A673 (cell line): ENCODE measurements at regions not wholly inside any gene's neighbourhood (a gene's known extent, or its start where the extent isn't known, plus 50 kb on each side); places are given as distances from the start of the nearest gene placed in this dataset.

Experiments
- BruUV-seq: library from RNA; stranded (reverse); fragments of 400-500 nt; replicated peaks from 2 replicates; lab custom pipeline; 2021; lab: Mats Ljungman, UMichigan
- CTCF ChIA-PET: fragments of 300-600 bp; sonication (Branson Sonifier 250); formaldehyde crosslinking; loops from one replicate; lab custom pipeline; 2022; ENCODE audit warnings: antibody characterized with exemption; lab: Charles Lee
- POLR2A ChIA-PET: fragments of 300-600 bp; sonication (Branson Sonifier 250); formaldehyde crosslinking; loops from one replicate; lab custom pipeline; 2022; ENCODE audit warnings: antibody characterized with exemption; ENCODE audit not compliant: low non-redundant PET; lab: Charles Lee
- DNase-seq: peaks from one replicate; pipeline ENCODE4 v3.0.0-alpha.2; 2015; ENCODE audit warnings: low spot score
- H3K27ac ChIP-seq: fragments of 200-600 bp; sonication (generic); 2 replicates; pipeline ENCODE4 v1.5.1; 2016; ENCODE audit warnings: mixed run types, low read depth, mild to moderate bottlenecking, mixed read lengths, antibody characterized with exemption, low read length; ENCODE audit not compliant: poor library complexity, severe bottlenecking
- H3K27me3 ChIP-seq: fragments of 200-600 bp; sonication (generic); replicated peaks from 2 replicates; pipeline ENCODE4 v1.6.1; 2017; ENCODE audit warnings: mixed run types, low read depth, mild to moderate bottlenecking, mixed read lengths, antibody characterized with exemption, low read length; ENCODE audit not compliant: insufficient read depth, poor library complexity
- H3K36me3 ChIP-seq: fragments of 200-600 bp; sonication (generic); 2 replicates; pipeline ENCODE4 v1.6.1; 2016; ENCODE audit warnings: mixed run types, mild to moderate bottlenecking, mixed read lengths, antibody characterized with exemption, low read length; ENCODE audit not compliant: insufficient read depth, poor library complexity, severe bottlenecking
- H3K4me1 ChIP-seq: fragments of 200-600 bp; sonication (generic); 2 replicates; pipeline ENCODE4 v1.6.1; 2017; ENCODE audit warnings: mixed run types, mild to moderate bottlenecking, mixed read lengths, antibody characterized with exemption, low read length; ENCODE audit not compliant: insufficient read depth, poor library complexity, severe bottlenecking
- H3K4me3 ChIP-seq: fragments of 200-600 bp; sonication (generic); 2 replicates; pipeline ENCODE4 v1.5.1; 2016; ENCODE audit warnings: low read depth, mixed run types, mild to moderate bottlenecking, mixed read lengths, low read length; ENCODE audit not compliant: poor library complexity, severe bottlenecking
- H3K9me3 ChIP-seq: fragments of 200-600 bp; sonication (generic); 2 replicates; pipeline ENCODE4 v1.6.1; 2016; ENCODE audit warnings: mixed run types, low read depth, mild to moderate bottlenecking, mixed read lengths, antibody characterized with exemption, low read length; ENCODE audit not compliant: poor library complexity, severe bottlenecking
- EZH2 ChIP-seq: fragments of 200-600 bp; sonication (generic); IDR thresholded peaks from 2 replicates; pipeline ENCODE4 v1.6.1; 2017; ENCODE audit warnings: borderline replicate concordance, low read depth, mild to moderate bottlenecking, mixed read lengths, antibody characterized with exemption, low read length; ENCODE audit not compliant: poor library complexity, severe bottlenecking
- intact Hi-C: fragments of 100-400 bp; cut with micrococcal nuclease; formaldehyde crosslinking; loops from one replicate; pipeline ENCODE4 v1.10.0; 2022; ENCODE audit not compliant: unreplicated experiment
- TF ChIP-seq, protein P1 (sequence below): fragments of 300-800, 200-600 bp; sonication (generic); conservative IDR thresholded peaks from 2 replicates; pipeline ENCODE4 v1.5.1; 2017; ENCODE audit warnings: low read depth, mild to moderate bottlenecking, antibody characterized with exemption, low read length, moderate library complexity, mixed read lengths

DNA sequence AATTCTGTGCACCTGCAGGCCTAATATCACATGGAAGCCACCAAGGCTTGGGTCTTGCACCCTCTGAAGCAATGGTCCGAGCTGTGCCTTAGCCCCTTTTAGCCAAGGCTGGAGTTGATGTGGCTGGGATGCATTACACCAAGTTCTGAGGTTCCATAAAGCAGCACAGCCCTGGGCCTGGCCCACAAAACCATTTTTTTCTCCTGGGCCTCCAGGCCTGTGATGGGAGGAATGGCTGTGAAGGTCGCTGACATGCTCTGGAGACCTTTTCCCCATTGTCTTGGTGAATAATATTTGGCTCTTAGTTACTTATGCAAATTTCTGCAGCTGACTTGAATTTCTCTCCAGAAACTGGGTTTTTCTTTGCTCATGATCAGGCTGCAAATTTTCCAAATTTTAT is 167.3 kb downstream of the HTR1A start:
- Histone ChIP-seq H3K36me3 (no peaks in the 10 kb centered on the region), H3K4me3 (no peak overlapping the region), H3K4me1 (no peaks in the 10 kb centered on the region), H3K27ac (no peak overlapping the region), H3K9me3 (no peaks in the 10 kb centered on the region), H3K27me3 (no peaks in the 10 kb centered on the region)
- ChIA-PET CTCF (no interaction called here), POLR2A (no interaction called here)
- no TSS peak for BruUV-seq
- no peak for DNase-seq
- intact Hi-C loops: no loop called here
- TF ChIP-seq EZH2: no peak
- TF ChIP-seq, protein P1, sequence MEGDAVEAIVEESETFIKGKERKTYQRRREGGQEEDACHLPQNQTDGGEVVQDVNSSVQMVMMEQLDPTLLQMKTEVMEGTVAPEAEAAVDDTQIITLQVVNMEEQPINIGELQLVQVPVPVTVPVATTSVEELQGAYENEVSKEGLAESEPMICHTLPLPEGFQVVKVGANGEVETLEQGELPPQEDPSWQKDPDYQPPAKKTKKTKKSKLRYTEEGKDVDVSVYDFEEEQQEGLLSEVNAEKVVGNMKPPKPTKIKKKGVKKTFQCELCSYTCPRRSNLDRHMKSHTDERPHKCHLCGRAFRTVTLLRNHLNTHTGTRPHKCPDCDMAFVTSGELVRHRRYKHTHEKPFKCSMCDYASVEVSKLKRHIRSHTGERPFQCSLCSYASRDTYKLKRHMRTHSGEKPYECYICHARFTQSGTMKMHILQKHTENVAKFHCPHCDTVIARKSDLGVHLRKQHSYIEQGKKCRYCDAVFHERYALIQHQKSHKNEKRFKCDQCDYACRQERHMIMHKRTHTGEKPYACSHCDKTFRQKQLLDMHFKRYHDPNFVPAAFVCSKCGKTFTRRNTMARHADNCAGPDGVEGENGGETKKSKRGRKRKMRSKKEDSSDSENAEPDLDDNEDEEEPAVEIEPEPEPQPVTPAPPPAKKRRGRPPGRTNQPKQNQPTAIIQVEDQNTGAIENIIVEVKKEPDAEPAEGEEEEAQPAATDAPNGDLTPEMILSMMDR: no peak

DNA sequence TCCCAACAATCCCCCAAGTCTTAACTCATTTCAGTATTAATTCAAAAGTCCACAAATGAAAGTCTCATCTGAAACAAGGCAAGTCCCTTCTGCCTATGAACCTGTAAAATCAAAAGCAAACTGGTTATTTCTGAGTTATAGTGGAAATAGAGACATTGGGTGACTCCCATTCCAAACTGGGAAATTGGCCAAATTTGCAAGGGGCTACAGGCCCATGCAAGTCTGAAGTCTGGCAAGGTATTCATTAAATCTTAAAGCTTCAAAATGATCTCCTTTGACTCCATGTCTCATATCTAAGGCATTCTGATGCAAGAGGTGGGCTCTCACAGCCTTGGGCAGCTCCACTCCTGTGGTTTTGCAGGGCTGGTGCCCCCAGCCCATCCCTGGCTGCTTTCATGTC is 167.9 kb downstream of the HTR1A start:
- no TSS peak for BruUV-seq
- no peaks in the 10 kb centered on the region for H3K4me1 ChIP-seq
- DNase-seq: no peak
- TF ChIP-seq EZH2: no peak
- TF ChIP-seq, protein P1: no peak
- ChIA-PET POLR2A (no interaction called here), CTCF (no interaction called here)
- no peaks in the 10 kb centered on the region for H3K27me3 ChIP-seq
- H3K36me3 ChIP-seq: no peaks in the 10 kb centered on the region
- H3K27ac ChIP-seq: no peak overlapping the region
- H3K4me3 ChIP-seq: no peak overlapping the region
- no peaks in the 10 kb centered on the region for H3K9me3 ChIP-seq
- intact Hi-C loops: no loop called here

DNA sequence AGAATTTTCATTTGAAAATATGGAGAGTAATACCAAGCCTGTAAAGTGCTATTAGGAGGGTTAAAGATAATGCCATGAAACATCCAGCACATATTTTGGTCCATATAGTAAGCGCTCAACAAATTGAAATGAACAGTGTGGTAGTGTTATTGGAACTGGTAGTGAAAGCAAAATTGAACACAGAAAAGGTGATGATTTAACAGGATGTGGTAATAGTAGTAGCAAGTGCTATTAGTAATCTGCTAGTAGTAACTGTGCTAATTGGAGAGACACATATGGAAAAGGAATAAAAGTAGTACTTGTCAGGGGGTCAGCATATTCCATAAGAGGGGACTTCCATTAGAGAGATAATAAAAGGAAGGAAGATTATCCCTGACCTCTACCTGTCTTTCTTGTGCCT is 187.3 kb downstream of the HTR1A start:
- no TSS peak for BruUV-seq
- Histone ChIP-seq H3K36me3 (no peaks in the 10 kb centered on the region), H3K4me1 (no peaks in the 10 kb centered on the region), H3K4me3 (no peak overlapping the region), H3K27ac (no peak overlapping the region), H3K9me3 (no peaks in the 10 kb centered on the region), H3K27me3 (no peaks in the 10 kb centered on the region)
- DNase-seq: no peak
- intact Hi-C loops: no loop called here
- CTCF ChIA-PET: no interaction called here
- POLR2A ChIA-PET: no interaction called here
- TF ChIP-seq, protein P1: no peak
- no peak for TF ChIP-seq EZH2
